Liver (tissue), 3 donors: ENCODE measurements at regions not wholly inside any gene's neighbourhood (a gene's known extent, or its start where the extent isn't known, plus 50 kb on each side); places are given as distances from the start of the nearest gene placed in this dataset.

Experiments used
- CTCF ChIP-seq: fragments of 150-350 bp; IDR thresholded peaks from 2 replicates; pipeline ENCODE4 v1.5.1; 2017; ENCODE audit warnings: improper control_type of control experiment, low read depth, low read length; ENCODE audit not compliant: missing input control
- FOXA1 ChIP-seq: IDR thresholded peaks from 2 replicates; pipeline ENCODE4 v1.6.1; 2016; ENCODE audit warnings: antibody characterized with exemption
- RAD21 ChIP-seq, 2 donors: IDR thresholded peaks; 2 replicates each; pipeline ENCODE4 v1.6.1; 2016; ENCODE audit warnings: antibody characterized with exemption in 2 of 2, mild to moderate bottlenecking in 2 of 2
- SP1 ChIP-seq: IDR thresholded peaks from 2 replicates; pipeline ENCODE4 v1.6.1; 2018; ENCODE audit warnings: antibody characterized with exemption, mild to moderate bottlenecking
- donor health status: healthy.
- donor health status: healthy.

- no peak for TF ChIP-seq RAD21 (IDR thresholded peaks at IDR 0.05)
- no peak for TF ChIP-seq CTCF
- TF ChIP-seq SP1 = no peak
- TF ChIP-seq FOXA1 = no peak
Measured at GRCh38 chr1:98197356-98197755, 276.5 kb upstream of the DPYD start.
